ENCODE measurements at regions not wholly inside any gene's neighbourhood (a gene's known extent, or its start where the extent isn't known, plus 50 kb on each side); places are given as distances from the start of the nearest gene placed in this dataset.

DNA sequence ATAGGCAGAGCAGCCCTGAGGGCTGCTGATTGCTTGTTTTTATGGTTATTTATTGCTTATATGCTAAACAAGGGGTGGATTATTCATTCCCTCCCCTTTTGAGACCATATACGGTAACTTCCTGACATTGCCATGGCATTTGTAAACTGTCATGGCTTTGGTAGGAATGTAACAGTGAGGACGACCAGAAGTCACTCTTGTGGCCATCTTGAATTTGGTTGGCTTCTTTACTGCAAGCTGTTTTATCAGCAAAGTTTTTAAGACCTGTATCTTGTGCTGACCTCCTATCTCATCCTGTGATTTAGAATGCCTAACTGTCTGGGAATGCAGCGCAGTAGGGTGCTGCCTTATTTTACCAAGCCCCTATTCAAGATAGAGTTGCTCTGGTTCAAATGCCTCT is 531.8 kb upstream of the PRMT6 start:
- TF ChIP-seq POLR2A (IDR thresholded peaks at IDR 0.05): no peak
- TF ChIP-seq, protein P1, sequence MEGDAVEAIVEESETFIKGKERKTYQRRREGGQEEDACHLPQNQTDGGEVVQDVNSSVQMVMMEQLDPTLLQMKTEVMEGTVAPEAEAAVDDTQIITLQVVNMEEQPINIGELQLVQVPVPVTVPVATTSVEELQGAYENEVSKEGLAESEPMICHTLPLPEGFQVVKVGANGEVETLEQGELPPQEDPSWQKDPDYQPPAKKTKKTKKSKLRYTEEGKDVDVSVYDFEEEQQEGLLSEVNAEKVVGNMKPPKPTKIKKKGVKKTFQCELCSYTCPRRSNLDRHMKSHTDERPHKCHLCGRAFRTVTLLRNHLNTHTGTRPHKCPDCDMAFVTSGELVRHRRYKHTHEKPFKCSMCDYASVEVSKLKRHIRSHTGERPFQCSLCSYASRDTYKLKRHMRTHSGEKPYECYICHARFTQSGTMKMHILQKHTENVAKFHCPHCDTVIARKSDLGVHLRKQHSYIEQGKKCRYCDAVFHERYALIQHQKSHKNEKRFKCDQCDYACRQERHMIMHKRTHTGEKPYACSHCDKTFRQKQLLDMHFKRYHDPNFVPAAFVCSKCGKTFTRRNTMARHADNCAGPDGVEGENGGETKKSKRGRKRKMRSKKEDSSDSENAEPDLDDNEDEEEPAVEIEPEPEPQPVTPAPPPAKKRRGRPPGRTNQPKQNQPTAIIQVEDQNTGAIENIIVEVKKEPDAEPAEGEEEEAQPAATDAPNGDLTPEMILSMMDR (IDR thresholded peaks at IDR 0.05 in 4 of 5, conservative IDR thresholded peaks at IDR 0.05 in 1 of 5): no peak
